Testis (tissue), 2 donors: ENCODE measurements at regions not wholly inside any gene's neighbourhood (a gene's known extent, or its start where the extent isn't known, plus 50 kb on each side); places are given as distances from the start of the nearest gene placed in this dataset.

ENCODE experiments used
- DNase-seq: peaks from one replicate; pipeline ENCODE4 v3.0.0-alpha.2; 2019
- H3K27ac ChIP-seq, 2 donors: fragments of 200-600 bp; sonication (generic); one replicate each; pipeline ENCODE4 v1.5.1; 2019
- H3K27me3 ChIP-seq: fragments of 200-600 bp; sonication (generic); one replicate; pipeline ENCODE4 v1.5.1; 2019
- H3K36me3 ChIP-seq: fragments of 200-600 bp; sonication (generic); one replicate; pipeline ENCODE4 v1.5.1; 2017; ENCODE audit warnings: low read depth; ENCODE audit errors: missing control alignments
- H3K4me1 ChIP-seq: fragments of 200-600 bp; sonication (generic); one replicate; pipeline ENCODE4 v1.5.1; 2019
- H3K4me3 ChIP-seq, 2 donors: fragments of 200-600 bp; sonication (generic); one replicate each; pipeline ENCODE4 v1.5.1; 2017 to 2019
- H3K9me3 ChIP-seq: fragments of 200-600 bp; sonication (generic); one replicate; pipeline ENCODE4 v1.5.1; 2017
- CTCF ChIP-seq, 3 experiments: fragments of 450-650 bp in 2 of 3; fragments of 200-600 bp in 1 of 3; sonication (generic) in 1 of 3; IDR thresholded peaks; one replicate each; pipeline ENCODE4 v1.5.1; 2016 to 2019; ENCODE audit warnings: antibody characterized with exemption in 3 of 3, mild to moderate bottlenecking in 2 of 3, moderate library complexity in 1 of 3
- POLR2A ChIP-seq: fragments of 450-650 bp; IDR thresholded peaks from one replicate; pipeline ENCODE4 v1.6.1; 2017; ENCODE audit warnings: antibody characterized with exemption, mild to moderate bottlenecking, moderate library complexity
- WGBS, 2 donors: methylation state at CpG; one replicate each; pipeline ENCODE4 v1.1.5; 2018; 5-methylcytosine and 5-hydroxymethylcytosine counted together
- intact Hi-C: fragments of 100-400 bp; cut with DNase I; formaldehyde crosslinking; loops from one replicate; pipeline ENCODE4 v1.15.1; 2023; ENCODE audit warnings: low total_unique reads
- small RNA-seq, 2 donors: library from RNA; depleted of rRNA; stranded (forward); fragments of <200 nt; gene quantifications; one replicate each; pipeline ENCODE3, GENCODE V24; 2016

GRCh38 chr4:107114059-107114458 lies 77.9 kb upstream of the DKK2 start:
- no peaks in the 10 kb centered on the region for H3K9me3 ChIP-seq
- no peak overlapping the region for H3K4me3 ChIP-seq
- TF ChIP-seq CTCF (IDR thresholded peaks at IDR 0.05) (no peak), POLR2A (no peak)
- no peak for DNase-seq
- intact Hi-C loops: no loop called here
- 88 to 90% methylated on average over 2 of the region's 2 CpGs for WGBS, 2 donors
- H3K27ac ChIP-seq: no peak overlapping the region
- no peaks in the 10 kb centered on the region for H3K27me3 ChIP-seq
- H3K36me3 ChIP-seq: no peaks in the 10 kb centered on the region
- no peaks in the 10 kb centered on the region for H3K4me1 ChIP-seq

- no peaks in the 10 kb centered on the region for H3K27me3 ChIP-seq
- H3K27ac ChIP-seq: no peak overlapping the region
- TF ChIP-seq CTCF (IDR thresholded peaks at IDR 0.05) (no peak), POLR2A (no peak)
- no peak overlapping the region for H3K4me3 ChIP-seq
- no peak for DNase-seq
- intact Hi-C loops: no loop called here
- no peaks in the 10 kb centered on the region for H3K4me1 ChIP-seq
- H3K36me3 ChIP-seq: no peaks in the 10 kb centered on the region
- 80 to 90% methylated on average over 1 to 2 of the region's 2 CpGs for WGBS, 2 donors
- no peaks in the 10 kb centered on the region for H3K9me3 ChIP-seq
Measured at GRCh38 chr4:107098401-107098800, 62.3 kb upstream of the DKK2 start.

GRCh38 chr4:107094976-107095375 lies 58.9 kb upstream of the DKK2 start:
- DNase-seq: no peak
- WGBS, 2 donors: 78 to 84% methylated on average over 2 to 3 of the region's 3 CpGs
- Histone ChIP-seq H3K4me3 (no peak overlapping the region), H3K9me3 (no peaks in the 10 kb centered on the region), H3K36me3 (no peaks in the 10 kb centered on the region), H3K27me3 (no peaks in the 10 kb centered on the region), H3K27ac (no peak overlapping the region), H3K4me1 (no peaks in the 10 kb centered on the region)
- TF ChIP-seq POLR2A (no peak), CTCF (IDR thresholded peaks at IDR 0.05) (no peak)
- intact Hi-C loops: no loop called here

GRCh38 chr4:107094332-107094731 lies 58.2 kb upstream of the DKK2 start:
- no peak for DNase-seq
- H3K9me3 ChIP-seq: no peaks in the 10 kb centered on the region

More at GRCh38 chr4:107094332-107094731, 58.2 kb upstream of the DKK2 start:
- Histone ChIP-seq H3K27ac (no peak overlapping the region), H3K27me3 (no peaks in the 10 kb centered on the region), H3K4me1 (no peaks in the 10 kb centered on the region), H3K4me3 (no peak overlapping the region), H3K36me3 (no peaks in the 10 kb centered on the region)
- intact Hi-C loops: no loop called here
- 79 to 93% methylated on average over 2 of the region's 2 CpGs for WGBS, 2 donors
- TF ChIP-seq POLR2A (no peak), CTCF (IDR thresholded peaks at IDR 0.05) (no peak)

Small RNAs in the stretch of these regions (small RNA-seq; reads per million reads assigned to genes)
- gene RNU6-551P: 0 reads per million in 2 donors
